ENCODE measurements at regions not wholly inside any gene's neighbourhood (a gene's known extent, or its start where the extent isn't known, plus 50 kb on each side); places are given as distances from the start of the nearest gene placed in this dataset.

DNA sequence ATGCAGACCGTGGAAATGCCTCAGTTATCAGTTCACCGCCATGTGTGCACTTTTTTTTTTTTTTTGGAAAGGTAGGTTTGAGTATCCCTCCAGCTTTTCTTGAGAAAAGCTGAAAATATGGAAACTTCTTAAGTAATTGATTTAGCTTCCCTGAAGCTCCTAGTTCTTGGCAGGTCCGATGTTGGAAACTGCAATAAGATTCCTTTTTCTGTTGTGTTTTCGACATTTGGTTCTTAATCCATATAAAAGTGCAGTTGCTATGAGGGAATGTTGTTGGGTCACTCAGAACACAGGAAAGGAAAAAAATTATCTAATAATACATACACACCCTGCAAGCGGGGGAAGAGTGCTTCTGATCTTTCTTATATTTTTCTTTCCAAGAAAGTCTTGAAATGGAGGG, 665.2 kb downstream of the INHBA start:
- intact Hi-C loops (cut with micrococcal nuclease) = no loop called here
- Mint-ChIP-seq H3K4me1 (no peaks in the 10 kb centered on the region), H3K4me3 (no peak overlapping the region), H3K9me3 (no peaks in the 10 kb centered on the region), H3K36me3 (ENCODE audit: low read depth) (no peaks in the 10 kb centered on the region), H3K27me3 (no peaks in the 10 kb centered on the region), H3K27ac (no peak overlapping the region)
- DNase-seq (no peak), ATAC-seq (ENCODE audit: low read depth) (no peak)
- TF ChIP-seq, protein P1, sequence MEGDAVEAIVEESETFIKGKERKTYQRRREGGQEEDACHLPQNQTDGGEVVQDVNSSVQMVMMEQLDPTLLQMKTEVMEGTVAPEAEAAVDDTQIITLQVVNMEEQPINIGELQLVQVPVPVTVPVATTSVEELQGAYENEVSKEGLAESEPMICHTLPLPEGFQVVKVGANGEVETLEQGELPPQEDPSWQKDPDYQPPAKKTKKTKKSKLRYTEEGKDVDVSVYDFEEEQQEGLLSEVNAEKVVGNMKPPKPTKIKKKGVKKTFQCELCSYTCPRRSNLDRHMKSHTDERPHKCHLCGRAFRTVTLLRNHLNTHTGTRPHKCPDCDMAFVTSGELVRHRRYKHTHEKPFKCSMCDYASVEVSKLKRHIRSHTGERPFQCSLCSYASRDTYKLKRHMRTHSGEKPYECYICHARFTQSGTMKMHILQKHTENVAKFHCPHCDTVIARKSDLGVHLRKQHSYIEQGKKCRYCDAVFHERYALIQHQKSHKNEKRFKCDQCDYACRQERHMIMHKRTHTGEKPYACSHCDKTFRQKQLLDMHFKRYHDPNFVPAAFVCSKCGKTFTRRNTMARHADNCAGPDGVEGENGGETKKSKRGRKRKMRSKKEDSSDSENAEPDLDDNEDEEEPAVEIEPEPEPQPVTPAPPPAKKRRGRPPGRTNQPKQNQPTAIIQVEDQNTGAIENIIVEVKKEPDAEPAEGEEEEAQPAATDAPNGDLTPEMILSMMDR (IDR thresholded peaks at IDR 0.05) = no peak
- ChIA-PET POLR2A (no interaction called here), CTCF (no interaction called here)

DNA sequence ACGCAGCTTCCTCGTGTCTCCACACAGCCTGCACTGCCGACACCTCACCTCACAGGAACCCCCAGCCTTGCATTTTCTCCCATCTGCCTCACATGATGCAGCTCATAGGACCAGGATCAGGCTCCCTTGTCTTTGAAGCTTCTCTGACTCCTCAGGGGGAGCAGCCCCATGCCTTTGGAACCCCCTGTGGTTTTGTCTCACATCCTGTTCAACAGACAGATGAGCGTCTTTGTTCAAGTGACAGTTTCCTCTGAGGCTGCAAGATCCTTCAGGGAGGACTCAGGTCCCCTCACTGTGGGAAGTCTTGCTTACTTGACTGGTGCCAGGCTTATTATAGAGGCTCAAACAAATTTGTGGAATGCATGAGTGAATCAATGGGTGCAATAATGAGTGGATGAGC, 667.1 kb downstream of the INHBA start:
- Mint-ChIP-seq H3K27ac (no peak overlapping the region), H3K27me3 (no peaks in the 10 kb centered on the region), H3K36me3 (ENCODE audit: low read depth) (no peaks in the 10 kb centered on the region), H3K9me3 (no peaks in the 10 kb centered on the region), H3K4me1 (no peaks in the 10 kb centered on the region), H3K4me3 (no peak overlapping the region)
- POLR2A ChIA-PET = no interaction called here
- TF ChIP-seq, protein P1 (IDR thresholded peaks at IDR 0.05) = no peak
- ATAC-seq (ENCODE audit: low read depth) (no peak), DNase-seq (no peak)
- intact Hi-C loops (cut with micrococcal nuclease) = no loop called here
- CTCF ChIA-PET = no interaction called here

GRCh38 chr7:41033500-41033899, 669.4 kb downstream of the INHBA start:
- TF ChIP-seq, protein P1 (IDR thresholded peaks at IDR 0.05) = no peak
- intact Hi-C loops (cut with micrococcal nuclease) = no loop called here
- Mint-ChIP-seq H3K9me3 (no peaks in the 10 kb centered on the region), H3K27ac (no peak overlapping the region), H3K4me3 (no peak overlapping the region), H3K36me3 (ENCODE audit: low read depth) (no peaks in the 10 kb centered on the region), H3K27me3 (no peaks in the 10 kb centered on the region), H3K4me1 (no peaks in the 10 kb centered on the region)
- no peak for DNase-seq
- ATAC-seq (ENCODE audit: low read depth) = no peak
- CTCF ChIA-PET = no interaction called here
- POLR2A ChIA-PET = no interaction called here

- TF ChIP-seq, protein P1 (IDR thresholded peaks at IDR 0.05) = no peak
- intact Hi-C loops (cut with micrococcal nuclease) = no loop called here
- Mint-ChIP-seq H3K4me3 (no peak overlapping the region), H3K36me3 (ENCODE audit: low read depth) (no peaks in the 10 kb centered on the region), H3K27ac (no peak overlapping the region), H3K4me1 (no peaks in the 10 kb centered on the region), H3K27me3 (no peaks in the 10 kb centered on the region), H3K9me3 (no peaks in the 10 kb centered on the region)
- CTCF ChIA-PET = no interaction called here
- no peak for DNase-seq
- POLR2A ChIA-PET = no interaction called here
- no peak for ATAC-seq (ENCODE audit: low read depth)
Observed at GRCh38 chr7:41030673-41031072, 672.2 kb downstream of the INHBA start.

GRCh38 chr7:41029072-41029499, 673.8 kb downstream of the INHBA start:
- ChIA-PET CTCF (no interaction called here), POLR2A (no interaction called here)
- no peak for ATAC-seq (ENCODE audit: low read depth)

More at GRCh38 chr7:41029072-41029499, 673.8 kb downstream of the INHBA start:
- intact Hi-C loops (cut with micrococcal nuclease) = no loop called here
- no peaks in the 10 kb centered on the region for H3K36me3 Mint-ChIP-seq (ENCODE audit: low read depth)
- H3K9me3 Mint-ChIP-seq = no peaks in the 10 kb centered on the region
- TF ChIP-seq, protein P1 (IDR thresholded peaks at IDR 0.05) = no peak
- no peak overlapping the region for H3K4me3 Mint-ChIP-seq
- no peak for DNase-seq
- no peaks in the 10 kb centered on the region for H3K4me1 Mint-ChIP-seq
- no peaks in the 10 kb centered on the region for H3K27me3 Mint-ChIP-seq
- no peak overlapping the region for H3K27ac Mint-ChIP-seq
